GM23338 (cell line): ENCODE measurements at regions not wholly inside any gene's neighbourhood (a gene's known extent, or its start where the extent isn't known, plus 50 kb on each side); places are given as distances from the start of the nearest gene placed in this dataset.
A peak's percentile ranks its signal among the peaks of the same experiment; 100 is the strongest.

Experiments used
- ATAC-seq: fragments of 200-7000 bp; cut with Tn5 transposase; 3 replicates; pipeline ENCODE4 v1.9.1; 2020
- DNase-seq: peaks from one replicate; pipeline ENCODE4 v3.0.0-alpha.2; 2015; ENCODE audit warnings: low spot score
- H2AFZ ChIP-seq: fragments of 200-600 bp; sonication (generic); 2 replicates; pipeline ENCODE4 v1.8.0; 2016; ENCODE audit warnings: antibody characterized with exemption, mild to moderate bottlenecking, moderate library complexity
- H3F3A ChIP-seq: fragments of 200-600 bp; sonication (generic); replicated peaks from 2 replicates; pipeline ENCODE4 v1.8.0; 2017; ENCODE audit warnings: antibody characterized with exemption, mixed run types, low read depth
- H3K27ac ChIP-seq: fragments of 200-600 bp; sonication (generic); 2 replicates; pipeline ENCODE4 v1.6.1; 2016; ENCODE audit warnings: low read depth
- H3K27me3 ChIP-seq: fragments of 200-600 bp; sonication (generic); 2 replicates; pipeline ENCODE4 v1.8.0; 2016; ENCODE audit warnings: mild to moderate bottlenecking, mixed run types, moderate library complexity; ENCODE audit not compliant: insufficient read depth
- H3K36me3 ChIP-seq: fragments of 200-600 bp; sonication (generic); 2 replicates; pipeline ENCODE4 v1.8.0; 2016; ENCODE audit warnings: mild to moderate bottlenecking; ENCODE audit not compliant: insufficient read depth
- H3K4me1 ChIP-seq: fragments of 200-600 bp; sonication (generic); 2 replicates; pipeline ENCODE4 v1.8.0; 2016; ENCODE audit warnings: mild to moderate bottlenecking, moderate library complexity; ENCODE audit not compliant: insufficient read depth
- H3K4me2 ChIP-seq: fragments of 200-600 bp; sonication (generic); 2 replicates; pipeline ENCODE4 v1.7.1; 2017; ENCODE audit warnings: mixed run types
- H3K4me3 ChIP-seq: fragments of 200-600 bp; sonication (generic); 2 replicates; pipeline ENCODE4 v1.6.1; 2016; ENCODE audit warnings: mixed run types
- H3K79me2 ChIP-seq: fragments of 200-600 bp; sonication (generic); replicated peaks from 2 replicates; pipeline ENCODE4 v1.8.0; 2017; ENCODE audit warnings: mild to moderate bottlenecking; ENCODE audit not compliant: insufficient read depth
- H3K9me2 ChIP-seq: fragments of 200-600 bp; sonication (generic); 2 replicates; pipeline ENCODE4 v1.8.0; 2017; ENCODE audit not compliant: insufficient read depth
- H4K20me1 ChIP-seq: fragments of 200-600 bp; sonication (generic); replicated peaks from 2 replicates; pipeline ENCODE4 v1.8.0; 2017; ENCODE audit warnings: mild to moderate bottlenecking; ENCODE audit not compliant: insufficient read depth
- H3K27ac Mint-ChIP-seq: 2 replicates; pipeline ENCODE4 v1.8.0; 2020; ENCODE audit warnings: inconsistent platforms, mild to moderate bottlenecking, moderate library complexity, mixed read lengths
- H3K27me3 Mint-ChIP-seq: 3 replicates; pipeline ENCODE4 v1.8.0; 2022; ENCODE audit warnings: low read depth, mild to moderate bottlenecking, moderate library complexity, mixed read lengths, inconsistent platforms; ENCODE audit not compliant: insufficient read depth, poor library complexity
- H3K36me3 Mint-ChIP-seq: 3 replicates; pipeline ENCODE4 v1.8.0; 2021; ENCODE audit warnings: low read depth, mild to moderate bottlenecking, inconsistent platforms, moderate library complexity, mixed read lengths
- H3K4me1 Mint-ChIP-seq: 3 replicates; pipeline ENCODE4 v1.8.0; 2020; ENCODE audit warnings: mild to moderate bottlenecking, inconsistent platforms, mixed read lengths
- H3K4me3 Mint-ChIP-seq: 3 replicates; pipeline ENCODE4 v1.8.0; 2021; ENCODE audit warnings: moderate library complexity, mild to moderate bottlenecking, inconsistent platforms, mixed read lengths
- H3K9me3 Mint-ChIP-seq: 3 replicates; pipeline ENCODE4 v1.8.0; 2020; ENCODE audit warnings: moderate library complexity, mild to moderate bottlenecking, inconsistent platforms, mixed read lengths
- CREB1 ChIP-seq: fragments of 250-450 bp; sonication (Bioruptor Pico); IDR thresholded peaks from 2 replicates; pipeline ENCODE4 v1.5.0; 2020; ENCODE audit warnings: low read depth, mild to moderate bottlenecking, moderate library complexity
- CTCF ChIP-seq, 2 experiments: fragments of 200-600 bp in 1 of 2; sonication (generic) in 1 of 2; conservative IDR thresholded peaks; 2 replicates each; pipeline versions ENCODE4 v1.5.1 to v1.6.1; 2016 to 2017; ENCODE audit warnings: antibody characterized with exemption in 2 of 2, low read depth in 2 of 2, mild to moderate bottlenecking in 2 of 2, moderate library complexity in 1 of 2
- ETS1 ChIP-seq: IDR thresholded peaks from 2 replicates; pipeline ENCODE4 v1.6.1; 2016; ENCODE audit warnings: antibody characterized with exemption
- EZH2 ChIP-seq: fragments of 200-600 bp; sonication (generic); IDR thresholded peaks from one replicate; pipeline ENCODE4 v1.8.0; 2017; ENCODE audit warnings: antibody characterized with exemption, mild to moderate bottlenecking, low read depth; ENCODE audit not compliant: unreplicated experiment
- EZH2phosphoT487 ChIP-seq: fragments of 200-600 bp; sonication (generic); IDR thresholded peaks from one replicate; pipeline ENCODE4 v1.8.1; 2018; ENCODE audit warnings: antibody characterized with exemption; ENCODE audit not compliant: unreplicated experiment
- JUNB ChIP-seq: IDR thresholded peaks from one replicate; pipeline ENCODE4 v1.6.1; 2016; ENCODE audit warnings: antibody characterized with exemption; ENCODE audit not compliant: unreplicated experiment
- NANOG ChIP-seq: IDR thresholded peaks from 2 replicates; pipeline ENCODE4 v1.6.1; 2016; ENCODE audit warnings: antibody characterized with exemption, borderline replicate concordance
- POLR2AphosphoS5 ChIP-seq: IDR thresholded peaks from 2 replicates; pipeline ENCODE4 v1.6.1; 2016; ENCODE audit warnings: antibody characterized with exemption, low read depth
- ZNF114 ChIP-seq: fragments of 250-450 bp; sonication (Bioruptor Pico); IDR thresholded peaks from 2 replicates; pipeline ENCODE4 v1.5.0; 2020; ENCODE audit warnings: mild to moderate bottlenecking, moderate library complexity
- ZNF331 ChIP-seq: fragments of 250-450 bp; sonication (Bioruptor Pico); IDR thresholded peaks from 2 replicates; pipeline ENCODE4 v1.5.0; 2020; ENCODE audit warnings: low read depth, mild to moderate bottlenecking, moderate library complexity

- Histone ChIP-seq H3F3A (no peaks in the 10 kb centered on the region), H3K9me2 (no peaks in the 10 kb centered on the region), H3K79me2 (no peaks in the 10 kb centered on the region), H4K20me1 (no peaks in the 10 kb centered on the region; the same call in 1 of the 2 replicates), H3K27me3 (no peaks in the 10 kb centered on the region), H3K4me2 (no peak overlapping the region), H3K4me3 (no peak overlapping the region), H2AFZ (no peak overlapping the region), H3K36me3 (no peaks in the 10 kb centered on the region), H3K27ac (no peak overlapping the region), H3K4me1 (no peaks in the 10 kb centered on the region)
- TF ChIP-seq POLR2AphosphoS5 (no peak), EZH2 (no peak), ETS1 (no peak), EZH2phosphoT487 (no peak), ZNF114 (CRISPR knock-in tag) (no peak), ZNF331 (CRISPR knock-in tag) (no peak), NANOG (no peak), CTCF (conservative IDR thresholded peaks at IDR 0.05; ENCODE audit: low read depth in 2 of 2) (no peak), CREB1 (no peak)
- DNase-seq (peak; percentile 8), ATAC-seq (no peak)
- Mint-ChIP-seq H3K9me3 (no peaks in the 10 kb centered on the region), H3K4me3 (no peak overlapping the region), H3K4me1 (no peaks in the 10 kb centered on the region; the same call in 2 of the 3 replicates), H3K36me3 (no peaks in the 10 kb centered on the region), H3K27me3 (no peaks in the 10 kb centered on the region), H3K27ac (no peak overlapping the region)
Measured at GRCh38 chr12:82300611-82301010, 57.6 kb downstream of the CCDC59 start.

GRCh38 chr12:82299319-82300025 is 58.7 kb downstream of the CCDC59 start:
- Mint-ChIP-seq H3K36me3 (no peaks in the 10 kb centered on the region), H3K27me3 (no peaks in the 10 kb centered on the region), H3K9me3 (no peaks in the 10 kb centered on the region), H3K27ac (no peak overlapping the region), H3K4me1 (no peaks in the 10 kb centered on the region; the same call in 2 of the 3 replicates), H3K4me3 (no peak overlapping the region)
- Histone ChIP-seq H3F3A (no peaks in the 10 kb centered on the region), H3K9me2 (no peaks in the 10 kb centered on the region), H3K4me3 (no peak overlapping the region), H3K4me1 (no peaks in the 10 kb centered on the region), H3K79me2 (no peaks in the 10 kb centered on the region), H2AFZ (no peak overlapping the region), H4K20me1 (no peaks in the 10 kb centered on the region; the same call in 1 of the 2 replicates), H3K27me3 (no peaks in the 10 kb centered on the region), H3K4me2 (no peak overlapping the region), H3K27ac (no peak overlapping the region), H3K36me3 (no peaks in the 10 kb centered on the region)
- DNase-seq: peak; percentile 52
- TF ChIP-seq ETS1 (no peak), ZNF114 (CRISPR knock-in tag) (no peak), EZH2phosphoT487 (no peak), CTCF (conservative IDR thresholded peaks at IDR 0.05; ENCODE audit: low read depth in 2 of 2) (no peak), ZNF331 (CRISPR knock-in tag) (no peak), EZH2 (no peak), JUNB (no peak), POLR2AphosphoS5 (no peak)
- no peak; the same call in 1 of the 3 replicates for ATAC-seq
